Type B pancreatic cell (in vitro differentiated cells): ENCODE measurements at regions not wholly inside any gene's neighbourhood (a gene's known extent, or its start where the extent isn't known, plus 50 kb on each side); places are given as distances from the start of the nearest gene placed in this dataset.

Experiments
- DNase-seq: peaks from one replicate; pipeline ENCODE4 v3.0.0; 2021; ENCODE audit warnings: mixed read lengths; ENCODE audit not compliant: unreplicated experiment; ENCODE audit errors: extremely low spot score
- H3K27ac Mint-ChIP-seq: 2 replicates; pipeline ENCODE4 v1.8.0; 2021; ENCODE audit warnings: mild to moderate bottlenecking, mixed read lengths
- H3K27me3 Mint-ChIP-seq: 2 replicates; pipeline ENCODE4 v1.8.0; 2021; ENCODE audit warnings: mixed read lengths
- H3K36me3 Mint-ChIP-seq: 2 replicates; pipeline ENCODE4 v1.8.0; 2021; ENCODE audit warnings: mixed read lengths
- H3K4me1 Mint-ChIP-seq: one replicate; pipeline ENCODE4 v1.8.0; 2021; ENCODE audit warnings: mixed read lengths; ENCODE audit not compliant: unreplicated experiment
- H3K4me3 Mint-ChIP-seq: 2 replicates; pipeline ENCODE4 v1.8.0; 2021; ENCODE audit warnings: mild to moderate bottlenecking, mixed read lengths
- H3K9me3 Mint-ChIP-seq: 2 replicates; pipeline ENCODE4 v1.8.0; 2021; ENCODE audit warnings: mixed read lengths
- CTCF ChIP-seq: fragments of 200-600 bp; sonication (generic); conservative IDR thresholded peaks from 2 replicates; pipeline ENCODE4 v1.5.0; 2021; ENCODE audit warnings: antibody characterized with exemption, mild to moderate bottlenecking

- TF ChIP-seq CTCF = peak; percentile 75
- no peak overlapping the region for H3K4me3 Mint-ChIP-seq
- peaks cover 14% of the 10 kb centered on the region for H3K4me1 Mint-ChIP-seq
- DNase-seq = no peak
- no peaks in the 10 kb centered on the region for H3K9me3 Mint-ChIP-seq
- H3K36me3 Mint-ChIP-seq = no peaks in the 10 kb centered on the region
- peaks cover 5% of the 10 kb centered on the region for H3K27me3 Mint-ChIP-seq
- H3K27ac Mint-ChIP-seq = no peak overlapping the region
Measured at GRCh38 chr18:76252880-76253279, 242.2 kb downstream of the ZNF516 start.

GRCh38 chr18:76252139-76252538 is 242.9 kb downstream of the ZNF516 start:
- no peaks in the 10 kb centered on the region for H3K9me3 Mint-ChIP-seq
- H3K4me3 Mint-ChIP-seq = no peak overlapping the region
- no peak for TF ChIP-seq CTCF
- DNase-seq = no peak
- H3K4me1 Mint-ChIP-seq = peaks cover 14% of the 10 kb centered on the region
- no peaks in the 10 kb centered on the region for H3K36me3 Mint-ChIP-seq
- no peak overlapping the region for H3K27ac Mint-ChIP-seq
- peaks cover 5% of the 10 kb centered on the region for H3K27me3 Mint-ChIP-seq

- Mint-ChIP-seq H3K4me1 (peaks cover 11% of the 10 kb centered on the region), H3K27me3 (peaks cover 5% of the 10 kb centered on the region), H3K27ac (no peak overlapping the region), H3K9me3 (no peaks in the 10 kb centered on the region), H3K36me3 (no peaks in the 10 kb centered on the region), H3K4me3 (no peak overlapping the region)
- no peak for DNase-seq
- no peak for TF ChIP-seq CTCF
Measured at GRCh38 chr18:76251691-76252090, 243.4 kb downstream of the ZNF516 start.

- DNase-seq = no peak
- H3K9me3 Mint-ChIP-seq = no peaks in the 10 kb centered on the region
- H3K36me3 Mint-ChIP-seq = no peaks in the 10 kb centered on the region
- no peaks in the 10 kb centered on the region for H3K4me1 Mint-ChIP-seq
- H3K27ac Mint-ChIP-seq = no peak overlapping the region
- no peak for TF ChIP-seq CTCF
- H3K4me3 Mint-ChIP-seq = no peak overlapping the region
- peaks cover 5% of the 10 kb centered on the region for H3K27me3 Mint-ChIP-seq
Measured at GRCh38 chr18:76246590-76246989, 248.5 kb downstream of the ZNF516 start.

GRCh38 chr18:76234676-76235060 is 260.4 kb downstream of the ZNF516 start:
- Mint-ChIP-seq H3K4me1 (peaks cover 22% of the 10 kb centered on the region), H3K27ac (no peak overlapping the region), H3K36me3 (no peaks in the 10 kb centered on the region), H3K27me3 (peaks cover 13% of the 10 kb centered on the region), H3K9me3 (peaks cover 27% of the 10 kb centered on the region), H3K4me3 (no peak overlapping the region)
- no peak for DNase-seq
- TF ChIP-seq CTCF = no peak
